HPDE6-E6E7 (cell line): ENCODE measurements at regions not wholly inside any gene's neighbourhood (a gene's known extent, or its start where the extent isn't known, plus 50 kb on each side); places are given as distances from the start of the nearest gene placed in this dataset.
"Not testable (repeated sequence)": the region's sequence is repeated elsewhere in the genome, so short reads cannot be mapped to it uniquely, and the experiment has no call there.

Experiments
- DNase-seq: peaks from one replicate; pipeline ENCODE4 v3.0.0; 2011; ENCODE audit warnings: missing footprints; ENCODE audit errors: extremely low spot score

DNA sequence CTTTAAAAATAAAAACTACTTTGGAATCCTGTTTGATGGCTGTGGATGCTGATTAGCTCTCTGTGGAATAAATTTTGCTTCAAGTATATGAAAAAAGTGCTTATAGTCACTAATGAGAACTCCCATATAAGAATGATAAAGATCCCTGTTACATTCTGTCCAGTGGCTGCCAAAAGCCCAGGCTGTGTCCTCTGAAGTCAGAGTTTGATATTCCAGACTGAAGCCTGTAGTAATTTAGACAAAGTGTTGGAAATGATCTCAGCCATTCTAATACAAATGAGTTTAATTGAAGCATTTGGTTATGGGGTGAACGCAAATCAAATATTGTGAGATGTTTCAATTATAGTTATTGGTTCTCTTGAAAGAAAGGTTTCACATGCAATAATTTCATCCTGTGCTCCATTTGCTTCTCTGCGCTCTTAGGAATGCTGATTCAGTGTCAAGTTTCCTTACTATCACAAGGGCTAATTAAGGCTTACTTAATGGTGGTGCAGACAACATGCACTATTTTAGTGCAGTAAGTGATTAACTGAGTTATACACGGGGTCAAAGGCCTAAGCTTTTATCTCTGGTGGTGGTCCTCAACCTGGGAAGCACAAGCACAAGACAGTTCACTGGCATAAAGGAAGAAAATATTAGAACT is 867.6 kb downstream of the SORCS1 start:
- no peak for DNase-seq

- DNase-seq: no peak
These were observed 879.5 kb downstream of the SORCS1 start for GRCh38 chr10:106284802-106285587.

- no peak for DNase-seq
These were observed 883.5 kb downstream of the SORCS1 start for GRCh38 chr10:106280896-106281460.

DNA sequence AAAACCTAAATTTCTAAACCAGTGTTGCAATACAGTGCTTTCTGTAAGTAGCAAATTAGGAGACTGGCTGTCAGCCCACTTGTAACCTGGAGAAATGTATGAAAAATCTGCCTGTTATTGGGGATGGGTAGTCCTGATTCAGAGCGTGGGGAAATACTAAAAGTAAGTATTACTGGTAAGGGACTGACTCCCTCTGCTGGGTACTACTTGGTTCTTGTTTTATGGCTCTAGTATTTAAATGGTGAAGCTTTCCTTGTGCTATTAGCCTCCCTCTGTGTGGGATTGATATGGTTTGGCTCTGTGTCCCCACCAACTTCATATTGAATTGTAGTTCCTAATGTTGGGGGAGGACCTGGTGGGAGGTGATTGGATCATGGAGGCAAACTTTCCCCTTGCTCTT is 886.1 kb downstream of the SORCS1 start:
- DNase-seq: no peak

DNA sequence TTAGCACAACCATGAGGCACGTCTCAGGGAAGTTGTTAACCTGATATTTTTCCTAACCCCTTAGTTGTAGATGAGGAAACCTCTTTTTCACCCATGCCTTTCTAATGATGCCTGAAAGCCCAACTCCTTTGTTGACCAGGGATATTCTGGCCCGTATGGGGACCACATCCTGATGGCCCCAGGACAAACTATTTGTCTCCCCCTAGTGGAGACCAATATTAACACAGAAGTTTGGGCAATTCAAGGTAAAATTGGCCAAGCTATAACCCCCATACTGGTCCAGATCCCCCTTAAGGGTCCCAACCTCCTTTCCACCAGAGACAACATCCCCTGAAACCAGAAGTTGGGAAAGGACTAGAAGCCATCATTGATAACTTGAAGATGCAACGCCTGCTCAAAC is 893.3 kb downstream of the SORCS1 start:
- no peak for DNase-seq

DNA sequence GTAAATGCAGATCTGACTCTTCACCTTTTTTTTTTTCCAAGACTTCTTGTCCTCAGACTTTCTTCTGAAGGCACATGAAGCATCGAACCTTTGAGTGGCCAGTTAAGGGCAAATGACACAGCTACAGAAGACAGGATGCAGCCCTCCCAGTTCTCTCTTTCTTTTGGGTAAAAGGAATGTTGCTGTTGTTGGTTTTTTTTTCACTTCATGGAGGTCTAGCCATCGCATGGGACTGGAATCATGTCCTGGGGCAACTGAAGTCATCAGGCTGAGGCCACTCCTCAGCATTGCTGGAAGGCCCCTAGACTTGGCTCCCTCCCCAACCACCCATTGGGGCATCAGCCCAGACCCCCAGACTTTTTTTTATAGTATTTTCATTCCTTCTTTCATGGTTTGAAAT is 896.5 kb downstream of the SORCS1 start:
- DNase-seq: no peak

- no peak for DNase-seq
These were observed 896.9 kb downstream of the SORCS1 start for GRCh38 chr10:106267591-106267990.

DNA sequence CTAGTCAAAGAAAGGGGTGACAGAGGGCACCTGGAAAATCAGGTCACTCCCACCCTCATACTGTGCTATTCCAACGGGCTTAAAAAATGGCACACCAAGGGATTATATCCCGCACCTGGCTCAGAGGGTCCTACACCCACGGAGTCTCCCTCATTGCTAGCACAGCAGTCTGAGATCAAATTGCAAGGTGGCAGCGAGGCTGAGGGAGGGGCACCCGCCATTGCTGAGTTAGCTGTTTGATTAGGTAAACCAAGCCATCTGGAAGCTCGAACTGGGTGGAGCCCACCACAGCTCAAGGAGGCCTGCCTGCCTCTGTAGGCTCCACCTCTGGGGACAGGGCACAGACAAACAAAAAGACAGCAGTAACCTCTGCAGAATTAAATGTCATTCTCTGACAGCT is 907.1 kb downstream of the SORCS1 start:
- DNase-seq: not testable (repeated sequence)

DNA sequence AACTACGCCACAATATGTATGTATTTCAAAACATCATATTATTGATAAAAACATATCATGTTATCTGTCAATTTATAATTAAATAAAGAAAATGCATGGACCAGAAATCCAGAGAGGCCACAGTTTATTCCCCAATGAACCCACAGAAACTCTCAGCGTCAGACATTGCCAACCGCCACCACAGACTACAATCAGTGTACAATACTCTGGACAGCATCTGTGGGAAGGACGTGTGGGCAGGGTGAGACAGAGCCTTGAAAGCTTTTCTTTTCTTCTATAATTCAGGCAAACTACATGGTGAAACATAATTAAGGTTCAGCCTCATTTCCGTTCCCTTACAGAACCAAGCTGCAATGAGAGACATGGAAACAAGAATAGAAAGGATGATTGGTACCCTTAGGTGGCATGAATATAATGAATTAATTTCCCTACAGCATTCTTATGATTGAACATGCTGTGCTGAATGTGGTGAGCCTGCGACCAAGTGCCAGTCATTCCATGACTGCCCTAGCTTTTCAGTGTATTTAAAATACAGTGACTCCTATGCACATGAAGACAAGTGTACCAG is 909.3 kb downstream of the SORCS1 start:
- no peak for DNase-seq

DNA sequence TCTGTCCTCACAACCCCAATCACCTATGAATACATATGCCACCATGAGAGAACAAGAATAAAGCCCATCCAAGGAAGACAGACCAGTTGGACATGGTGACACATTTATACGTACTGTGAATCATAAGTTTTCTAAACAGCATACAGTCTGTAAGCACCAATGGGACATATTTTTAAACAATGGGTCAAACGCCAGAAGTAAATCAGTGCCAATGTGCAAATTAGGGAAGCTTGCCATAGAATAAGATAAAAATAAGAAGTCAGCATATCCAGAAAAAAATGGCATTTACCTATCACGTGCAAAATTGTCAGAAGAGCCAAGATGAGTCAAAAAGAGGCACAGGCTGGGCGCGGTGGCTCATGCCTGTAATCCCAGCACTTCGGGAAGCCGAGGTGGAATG is 910.4 kb downstream of the SORCS1 start:
- no peak for DNase-seq

- DNase-seq: no peak
These were observed 912.0 kb downstream of the SORCS1 start for GRCh38 chr10:106252541-106252940.

DNA sequence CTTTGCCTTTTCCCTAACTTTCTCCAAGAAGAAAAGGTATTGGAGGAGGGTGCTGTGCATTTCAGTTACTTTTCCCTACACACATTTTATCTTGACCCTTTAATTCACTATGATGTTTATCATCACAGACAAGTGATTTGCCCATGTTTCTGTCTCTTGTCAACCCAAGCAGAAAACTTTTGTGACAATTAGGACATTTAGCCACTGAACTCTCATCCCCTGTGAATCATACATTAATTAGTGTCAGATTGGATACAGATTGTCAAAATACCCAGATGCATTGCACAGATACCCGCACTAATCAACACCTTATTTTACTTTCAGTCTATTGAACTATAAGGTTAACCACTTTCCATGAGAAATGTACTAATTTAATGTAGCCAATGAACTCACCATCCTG is 912.9 kb downstream of the SORCS1 start:
- DNase-seq: no peak

DNA sequence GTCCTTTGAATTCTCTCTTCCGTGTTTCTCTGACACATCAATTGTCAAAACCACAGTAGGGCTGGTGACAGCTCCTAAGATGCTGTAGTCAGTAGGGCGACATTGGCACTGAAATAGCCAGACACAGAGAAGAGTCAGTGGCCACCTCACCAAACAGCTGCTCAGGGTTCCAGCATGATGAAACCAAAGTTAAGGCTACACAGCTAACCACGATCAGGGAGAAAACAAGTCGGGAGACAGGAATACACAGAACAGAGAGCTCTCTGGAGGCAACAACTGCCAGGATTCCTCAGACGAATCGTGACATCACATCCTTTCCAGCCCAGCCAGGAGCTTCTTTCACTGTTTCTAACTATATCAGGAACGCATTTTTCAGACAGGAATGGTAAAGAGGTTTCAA is 922.2 kb downstream of the SORCS1 start:
- no peak for DNase-seq

- DNase-seq: no peak
These were observed 937.7 kb downstream of the SORCS1 start for GRCh38 chr10:106226828-106227227.

DNA sequence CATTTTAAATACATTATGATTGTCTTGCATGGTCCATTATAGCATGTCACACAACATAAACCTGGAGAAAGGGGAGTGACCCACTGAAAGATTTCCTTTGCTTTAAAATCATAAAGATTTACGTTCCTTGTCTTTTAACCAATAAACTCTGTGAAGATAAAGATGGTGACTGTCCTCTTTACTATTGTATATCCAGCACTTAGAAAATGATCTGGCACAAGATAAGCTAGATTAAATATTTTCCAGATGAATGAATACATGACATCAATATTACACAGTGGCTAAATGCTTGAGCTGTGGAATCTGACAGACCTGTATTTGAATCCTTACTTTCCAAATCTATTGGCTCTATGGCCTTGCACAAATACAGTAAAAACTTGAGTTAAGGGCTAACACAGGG is 938.4 kb downstream of the SORCS1 start:
- DNase-seq: no peak

DNA sequence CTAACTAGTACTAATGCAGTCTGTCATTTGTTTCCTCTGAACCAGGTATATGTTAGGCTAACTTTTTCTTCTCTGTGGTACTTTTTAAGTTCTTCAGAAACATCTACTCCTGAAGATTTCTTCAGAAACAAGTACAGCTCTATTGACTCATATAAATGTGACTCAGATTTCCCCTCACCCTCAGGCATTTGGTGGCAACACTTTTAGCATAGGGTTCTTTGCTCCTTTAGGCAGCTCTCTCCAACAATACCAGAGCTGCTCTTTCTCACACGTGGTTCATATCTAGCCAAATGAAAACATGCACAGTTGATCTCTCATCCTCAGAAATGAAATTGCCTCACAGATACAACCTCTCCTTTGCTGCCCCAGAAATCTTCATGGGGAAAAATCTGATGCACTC is 939.8 kb downstream of the SORCS1 start:
- no peak for DNase-seq

GRCh38 chr10:106217627-106218026 is 946.9 kb downstream of the SORCS1 start:
- no peak for DNase-seq

GRCh38 chr10:106216085-106216484 is 948.4 kb downstream of the SORCS1 start:
- DNase-seq: no peak

DNA sequence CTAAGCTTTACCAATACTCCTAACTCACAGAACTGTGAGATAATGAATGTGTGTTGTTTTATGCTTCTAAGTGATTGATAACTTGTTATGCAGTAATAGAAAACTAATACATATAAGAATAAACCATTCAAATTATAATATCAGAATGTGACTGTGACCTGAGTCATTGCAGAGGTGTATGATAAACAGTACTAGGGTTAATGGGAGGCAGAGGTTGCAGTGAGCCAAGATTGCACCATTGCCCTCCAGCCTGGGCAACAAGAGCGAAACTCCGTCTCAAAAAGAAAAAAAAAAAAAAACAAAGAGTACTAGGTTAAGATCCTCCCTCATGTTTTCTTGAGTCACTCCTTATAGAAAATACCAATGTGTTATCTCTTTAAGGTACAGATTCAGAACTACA is 950.3 kb downstream of the SORCS1 start:
- DNase-seq: no peak

- no peak for DNase-seq
These were observed 951.0 kb downstream of the SORCS1 start for GRCh38 chr10:106213493-106213892.

DNA sequence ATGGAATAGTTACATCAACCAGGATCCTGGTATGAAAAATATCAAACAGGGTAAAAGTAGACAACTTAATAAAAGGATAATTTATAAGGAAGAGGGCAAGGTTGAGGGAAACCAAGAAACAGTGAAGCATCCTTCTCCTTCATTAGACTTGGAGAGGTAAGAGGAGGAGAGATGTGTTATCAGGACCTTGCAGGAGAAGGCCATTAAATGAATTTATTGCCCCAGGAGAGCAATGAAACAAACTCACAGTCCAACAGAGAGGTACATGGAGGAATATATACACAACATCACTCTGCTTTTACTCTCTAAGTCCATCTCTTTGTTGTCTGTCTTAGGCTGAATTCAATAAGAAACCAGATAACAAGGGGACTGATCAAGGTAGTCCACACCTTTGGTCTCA is 966.2 kb downstream of the SORCS1 start:
- DNase-seq: no peak

- peak; percentile 6 for DNase-seq
These were observed 975.2 kb downstream of the SORCS1 start for GRCh38 chr10:106189292-106189691.

- no peak for DNase-seq
These were observed 978.6 kb downstream of the SORCS1 start for GRCh38 chr10:106185951-106186350.
